Psoas muscle (tissue), 7 donors: ENCODE measurements at regions not wholly inside any gene's neighbourhood (a gene's known extent, or its start where the extent isn't known, plus 50 kb on each side); places are given as distances from the start of the nearest gene placed in this dataset.

Experiments used
- ATAC-seq, 4 donors: fragments of 200-7000 bp; cut with Tn5 transposase; one replicate each; pipeline ENCODE4 v1.9.1; 2020; ENCODE audit warnings: moderate library complexity in 3 of 4, mild to moderate bottlenecking in 2 of 4
- DNase-seq, 2 donors: peaks; one replicate each; pipeline ENCODE4 v3.0.0-alpha.2; 2020
- H3K27ac ChIP-seq: fragments of 200-600 bp; one replicate; pipeline ENCODE4 v1.8.0; 2022
- H3K27me3 ChIP-seq, 3 donors: fragments of 200-600 bp in 1 of 3; one replicate each; pipeline versions ENCODE4 v1.6.1 to v1.8.0; 2013 to 2022; ENCODE audit warnings: low read length in 2 of 3, mild to moderate bottlenecking in 2 of 3, moderate library complexity in 1 of 3; ENCODE audit not compliant: insufficient read depth in 3 of 3
- H3K36me3 ChIP-seq, 2 donors: fragments of 200-600 bp in 1 of 2; one replicate each; pipeline versions ENCODE4 v1.6.1 to v1.8.0; 2013 to 2022; ENCODE audit warnings: low read depth in 1 of 2, mild to moderate bottlenecking in 1 of 2, moderate library complexity in 1 of 2; ENCODE audit not compliant: insufficient read depth in 1 of 2
- H3K4me1 ChIP-seq: fragments of 200-600 bp; one replicate; pipeline ENCODE4 v1.8.0; 2022
- H3K4me3 ChIP-seq: fragments of 200-600 bp; one replicate; pipeline ENCODE4 v1.8.0; 2022; ENCODE audit warnings: mild to moderate bottlenecking
- H3K9me3 ChIP-seq: fragments of 200-600 bp; one replicate; pipeline ENCODE4 v1.8.0; 2022
- WGBS, 3 donors: extraction: QIAGEN DNeasy Blood & Tissue Kit; methylation state at CpG; one replicate each; pipeline versions ENCODE4 v1.1.6 to v1.1.7; 2013; 5-methylcytosine and 5-hydroxymethylcytosine counted together
- intact Hi-C, 2 donors: fragments of 100-400 bp; cut with DNase I; formaldehyde crosslinking; loops; one replicate each; pipeline versions ENCODE4 v1.11.0 to v1.14.2; 2022
- TF ChIP-seq, protein P1 (sequence below): fragments of 200-600 bp; IDR thresholded peaks from one replicate; pipeline ENCODE4 v1.8.0; 2022; ENCODE audit warnings: antibody characterized with exemption
- donor health status: healthy with polysubstance abuse.
- donor health status: DM: no; HTN: no; CAD: no; lungs with moderate emphysema.
- donor health status: Bipolar disorder and iron deficiency.
- donor health status: healthy.
- donor health status: DM: yes; HTN: yes; CAD: no.
- donor health status: DM: no; HTN: no; CAD: no.
- donor health status: DM: yes; HTN: yes; CAD: no.

- WGBS, 3 donors, result 93 to 97% (median 94%) methylated on average over 1 of the region's 1 CpG
- DNase-seq, result no peak
- no peaks in the 10 kb centered on the region for H3K4me1 ChIP-seq
- no peaks in the 10 kb centered on the region for H3K36me3 ChIP-seq
- H3K27ac ChIP-seq, result no peak overlapping the region
- H3K4me3 ChIP-seq, result no peak overlapping the region
- intact Hi-C loops, result no loop called here
- TF ChIP-seq, protein P1, sequence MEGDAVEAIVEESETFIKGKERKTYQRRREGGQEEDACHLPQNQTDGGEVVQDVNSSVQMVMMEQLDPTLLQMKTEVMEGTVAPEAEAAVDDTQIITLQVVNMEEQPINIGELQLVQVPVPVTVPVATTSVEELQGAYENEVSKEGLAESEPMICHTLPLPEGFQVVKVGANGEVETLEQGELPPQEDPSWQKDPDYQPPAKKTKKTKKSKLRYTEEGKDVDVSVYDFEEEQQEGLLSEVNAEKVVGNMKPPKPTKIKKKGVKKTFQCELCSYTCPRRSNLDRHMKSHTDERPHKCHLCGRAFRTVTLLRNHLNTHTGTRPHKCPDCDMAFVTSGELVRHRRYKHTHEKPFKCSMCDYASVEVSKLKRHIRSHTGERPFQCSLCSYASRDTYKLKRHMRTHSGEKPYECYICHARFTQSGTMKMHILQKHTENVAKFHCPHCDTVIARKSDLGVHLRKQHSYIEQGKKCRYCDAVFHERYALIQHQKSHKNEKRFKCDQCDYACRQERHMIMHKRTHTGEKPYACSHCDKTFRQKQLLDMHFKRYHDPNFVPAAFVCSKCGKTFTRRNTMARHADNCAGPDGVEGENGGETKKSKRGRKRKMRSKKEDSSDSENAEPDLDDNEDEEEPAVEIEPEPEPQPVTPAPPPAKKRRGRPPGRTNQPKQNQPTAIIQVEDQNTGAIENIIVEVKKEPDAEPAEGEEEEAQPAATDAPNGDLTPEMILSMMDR, result no peak
- ATAC-seq, result no peak
- no peaks in the 10 kb centered on the region for H3K27me3 ChIP-seq
- no peaks in the 10 kb centered on the region for H3K9me3 ChIP-seq
These were observed 314.0 kb upstream of the CDIN1 start for GRCh38 chr15:36265422-36265821.

GRCh38 chr15:36271048-36271447 lies 308.4 kb upstream of the CDIN1 start:
- H3K4me1 ChIP-seq, result no peaks in the 10 kb centered on the region
- H3K9me3 ChIP-seq, result no peaks in the 10 kb centered on the region
- DNase-seq (no peak), ATAC-seq (no peak)
- H3K27ac ChIP-seq, result no peak overlapping the region
- H3K4me3 ChIP-seq, result no peak overlapping the region
- H3K36me3 ChIP-seq, result no peaks in the 10 kb centered on the region
- intact Hi-C loops, result no loop called here
- no peaks in the 10 kb centered on the region for H3K27me3 ChIP-seq
- 49 to 50% (median 50%) methylated on average over 5 of the region's 5 CpGs for WGBS, 3 donors
- TF ChIP-seq, protein P1, result no peak

- no peak for ATAC-seq
- TF ChIP-seq, protein P1, result no peak
- WGBS, 3 donors, result 78 to 82% (median 79%) methylated on average over 2 of the region's 2 CpGs
- H3K36me3 ChIP-seq, result no peaks in the 10 kb centered on the region
- peaks cover 8% of the 10 kb centered on the region for H3K9me3 ChIP-seq
- H3K27ac ChIP-seq, result no peak overlapping the region
- no peak overlapping the region for H3K4me3 ChIP-seq
- no peaks in the 10 kb centered on the region for H3K27me3 ChIP-seq
- intact Hi-C loops, result no loop called here
- no peak for DNase-seq
- H3K4me1 ChIP-seq, result no peaks in the 10 kb centered on the region
These were observed 303.8 kb upstream of the CDIN1 start for GRCh38 chr15:36275656-36276055.

- 88 to 89% (median 88%) methylated on average over 1 of the region's 1 CpG for WGBS, 3 donors
- Histone ChIP-seq H3K9me3 (peaks cover 8% of the 10 kb centered on the region), H3K27ac (no peak overlapping the region), H3K4me3 (no peak overlapping the region), H3K4me1 (no peaks in the 10 kb centered on the region), H3K36me3 (no peaks in the 10 kb centered on the region), H3K27me3 (no peaks in the 10 kb centered on the region)
- DNase-seq (no peak), ATAC-seq (no peak)
- TF ChIP-seq, protein P1, result no peak
- intact Hi-C loops, result no loop called here
These were observed 301.2 kb upstream of the CDIN1 start for GRCh38 chr15:36278219-36278618.

DNA sequence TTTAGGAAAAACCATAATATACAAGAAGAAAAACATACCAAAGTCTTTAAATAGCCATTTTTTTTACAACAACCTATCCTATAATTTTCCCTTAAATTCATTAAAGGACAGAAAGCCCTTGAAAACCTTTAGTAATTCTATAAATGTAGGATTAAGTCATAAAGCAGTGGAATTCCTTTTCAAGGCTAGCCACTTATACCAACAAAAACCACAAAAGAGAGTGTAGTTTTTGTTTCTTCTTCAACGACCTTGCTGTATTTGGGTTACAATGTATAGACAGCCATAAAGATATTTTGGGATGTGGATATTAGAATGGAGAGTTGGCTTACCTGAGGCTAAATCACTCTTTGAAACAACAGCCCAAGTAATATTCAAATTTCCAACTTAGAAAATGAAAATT lies 296.6 kb upstream of the CDIN1 start:
- no peak for DNase-seq
- intact Hi-C loops, result no loop called here
- Histone ChIP-seq H3K36me3 (no peaks in the 10 kb centered on the region), H3K4me1 (no peaks in the 10 kb centered on the region), H3K27ac (no peak overlapping the region), H3K4me3 (no peak overlapping the region), H3K9me3 (no peaks in the 10 kb centered on the region), H3K27me3 (no peaks in the 10 kb centered on the region)
- TF ChIP-seq, protein P1, result no peak
- no peak for ATAC-seq
- WGBS, 3 donors, result 49 to 51% (median 50%) methylated on average over 1 of the region's 1 CpG
